CD8-positive, alpha-beta memory T cell (primary cell): ENCODE measurements at regions not wholly inside any gene's neighbourhood (a gene's known extent, or its start where the extent isn't known, plus 50 kb on each side); places are given as distances from the start of the nearest gene placed in this dataset.

Source experiments
- CTCF ChIA-PET: fragments of 350-600 bp; sonication (Branson Sonifier 250); formaldehyde crosslinking; loops from one replicate; lab custom pipeline; 2021; ENCODE audit warnings: antibody characterized with exemption; lab: Charles Lee
- POLR2A ChIA-PET: fragments of 350-600 bp; sonication (Branson Sonifier 250); formaldehyde crosslinking; loops from one replicate; lab custom pipeline; 2021; ENCODE audit warnings: antibody characterized with exemption; lab: Charles Lee
- DNase-seq, 5 donors: peaks; one replicate each; pipeline versions ENCODE4 v3.0.0 to v3.0.0-alpha.2; 2020 to 2022; ENCODE audit warnings: mixed read lengths in 1 of 5
- H3K27ac ChIP-seq: one replicate; pipeline ENCODE4 v1.7.0; 2013; ENCODE audit warnings: low read depth, mild to moderate bottlenecking, low read length, moderate library complexity
- H3K27me3 ChIP-seq: 2 replicates; pipeline ENCODE4 v1.7.0; 2013; ENCODE audit warnings: low read length, mild to moderate bottlenecking; ENCODE audit not compliant: insufficient read depth, poor library complexity, severe bottlenecking
- H3K36me3 ChIP-seq: 2 replicates; pipeline ENCODE4 v1.7.0; 2013; ENCODE audit warnings: mild to moderate bottlenecking, low read length, moderate library complexity; ENCODE audit not compliant: insufficient read depth
- H3K4me1 ChIP-seq: 2 replicates; pipeline ENCODE4 v1.7.0; 2013; ENCODE audit warnings: mild to moderate bottlenecking, low read length, moderate library complexity; ENCODE audit not compliant: insufficient read depth
- H3K4me3 ChIP-seq: 2 replicates; pipeline ENCODE4 v1.7.0; 2013; ENCODE audit warnings: mild to moderate bottlenecking, low read length
- H3K9me3 ChIP-seq: 2 replicates; pipeline ENCODE4 v1.7.0; 2013; ENCODE audit warnings: mild to moderate bottlenecking, low read length
- H3K27ac Mint-ChIP-seq, 8 donors: one replicate each; pipeline ENCODE4 v1.8.0; 2020 to 2021; ENCODE audit warnings: mixed read lengths in 8 of 8, mild to moderate bottlenecking in 6 of 8, inconsistent platforms in 3 of 8, moderate library complexity in 3 of 8
- H3K27me3 Mint-ChIP-seq, 2 donors: one replicate each; pipeline ENCODE4 v1.8.0; 2020 to 2021; ENCODE audit warnings: mixed read lengths in 2 of 2, mild to moderate bottlenecking in 1 of 2, moderate library complexity in 1 of 2
- H3K36me3 Mint-ChIP-seq, 3 donors: one replicate each; pipeline ENCODE4 v1.8.0; 2020 to 2021; ENCODE audit warnings: mixed read lengths in 3 of 3, inconsistent platforms in 1 of 3, mild to moderate bottlenecking in 1 of 3
- H3K4me1 Mint-ChIP-seq, 3 donors: one replicate each; pipeline ENCODE4 v1.8.0; 2020 to 2021; ENCODE audit warnings: mixed read lengths in 3 of 3, inconsistent platforms in 1 of 3, mild to moderate bottlenecking in 1 of 3
- H3K4me3 Mint-ChIP-seq, 7 donors: one replicate each; pipeline ENCODE4 v1.8.0; 2020 to 2021; ENCODE audit warnings: mixed read lengths in 7 of 7, mild to moderate bottlenecking in 6 of 7, moderate library complexity in 4 of 7, inconsistent platforms in 2 of 7
- H3K9me3 Mint-ChIP-seq, 5 donors: one replicate each; pipeline ENCODE4 v1.8.0; 2020 to 2022; ENCODE audit warnings: mixed read lengths in 5 of 5, mild to moderate bottlenecking in 3 of 5, moderate library complexity in 2 of 5, inconsistent platforms in 1 of 5

GRCh38 chr13:81722456-81722855 is 1381.5 kb upstream of the SPRY2 start:
- no peaks in the 10 kb centered on the region for H3K36me3 Mint-ChIP-seq
- peaks cover 0 to 36% (median 8%) of the 10 kb centered on the region in 5 donors for H3K9me3 Mint-ChIP-seq
- no peaks in the 10 kb centered on the region for H3K36me3 ChIP-seq
- no peak overlapping the region for H3K4me3 Mint-ChIP-seq
- H3K9me3 ChIP-seq = no peaks in the 10 kb centered on the region
- no peaks in the 10 kb centered on the region for H3K4me1 Mint-ChIP-seq
- H3K27ac ChIP-seq = no peak overlapping the region
- H3K27ac Mint-ChIP-seq = no peak overlapping the region
- ChIA-PET CTCF (no interaction called here), POLR2A (no interaction called here)
- DNase-seq = no peak
- H3K4me1 ChIP-seq = no peaks in the 10 kb centered on the region
- H3K4me3 ChIP-seq = no peak overlapping the region
- no peaks in the 10 kb centered on the region for H3K27me3 ChIP-seq
- H3K27me3 Mint-ChIP-seq = no peaks in the 10 kb centered on the region

- no peaks in the 10 kb centered on the region for H3K36me3 Mint-ChIP-seq
- CTCF ChIA-PET = no interaction called here
- H3K27me3 Mint-ChIP-seq = no peaks in the 10 kb centered on the region
- Histone ChIP-seq H3K27ac (no peak overlapping the region), H3K4me1 (no peaks in the 10 kb centered on the region), H3K27me3 (no peaks in the 10 kb centered on the region), H3K36me3 (no peaks in the 10 kb centered on the region), H3K4me3 (no peak overlapping the region), H3K9me3 (no peaks in the 10 kb centered on the region)
- H3K4me3 Mint-ChIP-seq = no peak overlapping the region
- H3K27ac Mint-ChIP-seq = no peak overlapping the region
- POLR2A ChIA-PET = no interaction called here
- H3K9me3 Mint-ChIP-seq = peaks cover 0 to 29% (median 4%) of the 10 kb centered on the region in 5 donors
- H3K4me1 Mint-ChIP-seq = no peaks in the 10 kb centered on the region
- no peak for DNase-seq
Observed at GRCh38 chr13:81721400-81721799, 1380.5 kb upstream of the SPRY2 start.

- Mint-ChIP-seq H3K4me3 (no peak overlapping the region), H3K4me1 (no peaks in the 10 kb centered on the region), H3K9me3 (peaks cover 3 to 13% (median 6%) of the 10 kb centered on the region in 5 donors), H3K27me3 (no peaks in the 10 kb centered on the region), H3K36me3 (no peaks in the 10 kb centered on the region), H3K27ac (no peak overlapping the region)
- Histone ChIP-seq H3K36me3 (no peaks in the 10 kb centered on the region), H3K27me3 (no peaks in the 10 kb centered on the region), H3K9me3 (no peaks in the 10 kb centered on the region), H3K4me3 (no peak overlapping the region), H3K27ac (no peak overlapping the region), H3K4me1 (no peaks in the 10 kb centered on the region)
- no peak for DNase-seq
- CTCF ChIA-PET = no interaction called here
- POLR2A ChIA-PET = no interaction called here
Observed at GRCh38 chr13:81714513-81714912, 1373.6 kb upstream of the SPRY2 start.

- H3K9me3 Mint-ChIP-seq = peaks cover 3 to 9% (median 5%) of the 10 kb centered on the region in 5 donors
- Histone ChIP-seq H3K4me3 (no peak overlapping the region), H3K27ac (no peak overlapping the region), H3K4me1 (no peaks in the 10 kb centered on the region), H3K9me3 (no peaks in the 10 kb centered on the region), H3K27me3 (no peaks in the 10 kb centered on the region), H3K36me3 (no peaks in the 10 kb centered on the region)
- peak in 1 of 5 donors; percentile 23 for DNase-seq
- POLR2A ChIA-PET = no interaction called here
- H3K36me3 Mint-ChIP-seq = no peaks in the 10 kb centered on the region
- CTCF ChIA-PET = no interaction called here
- H3K27me3 Mint-ChIP-seq = no peaks in the 10 kb centered on the region
- no peak overlapping the region for H3K4me3 Mint-ChIP-seq
- no peaks in the 10 kb centered on the region for H3K4me1 Mint-ChIP-seq
- H3K27ac Mint-ChIP-seq = no peak overlapping the region
Observed at GRCh38 chr13:81713201-81713600, 1372.3 kb upstream of the SPRY2 start.

GRCh38 chr13:81697826-81698225 is 1356.9 kb upstream of the SPRY2 start:
- no peaks in the 10 kb centered on the region for H3K36me3 ChIP-seq
- H3K9me3 Mint-ChIP-seq = peaks cover 2 to 33% (median 12%) of the 10 kb centered on the region in 5 donors
- H3K9me3 ChIP-seq = no peaks in the 10 kb centered on the region
- H3K27me3 Mint-ChIP-seq = no peaks in the 10 kb centered on the region
- H3K4me1 Mint-ChIP-seq = no peaks in the 10 kb centered on the region
- H3K27ac Mint-ChIP-seq = no peak overlapping the region
- no peak overlapping the region for H3K27ac ChIP-seq
- ChIA-PET POLR2A (no interaction called here), CTCF (no interaction called here)
- no peaks in the 10 kb centered on the region for H3K36me3 Mint-ChIP-seq
- no peaks in the 10 kb centered on the region for H3K4me1 ChIP-seq
- H3K4me3 ChIP-seq = no peak overlapping the region
- DNase-seq = no peak
- H3K4me3 Mint-ChIP-seq = no peak overlapping the region
- no peaks in the 10 kb centered on the region for H3K27me3 ChIP-seq

GRCh38 chr13:81686877-81687276 is 1346.0 kb upstream of the SPRY2 start:
- no peaks in the 10 kb centered on the region for H3K27me3 ChIP-seq
- no peaks in the 10 kb centered on the region for H3K36me3 ChIP-seq
- no peak for DNase-seq
- no peak overlapping the region for H3K27ac Mint-ChIP-seq
- no peaks in the 10 kb centered on the region for H3K9me3 ChIP-seq
- H3K9me3 Mint-ChIP-seq = peaks cover 0 to 31% (median 9%) of the 10 kb centered on the region in 5 donors
- POLR2A ChIA-PET = no interaction called here
- H3K4me1 Mint-ChIP-seq = no peaks in the 10 kb centered on the region
- no peaks in the 10 kb centered on the region for H3K4me1 ChIP-seq
- H3K27me3 Mint-ChIP-seq = no peaks in the 10 kb centered on the region
- no peaks in the 10 kb centered on the region for H3K36me3 Mint-ChIP-seq
- no peak overlapping the region for H3K4me3 ChIP-seq
- CTCF ChIA-PET = no interaction called here
- H3K27ac ChIP-seq = no peak overlapping the region
- no peak overlapping the region for H3K4me3 Mint-ChIP-seq

- H3K27me3 ChIP-seq = no peaks in the 10 kb centered on the region
- no peaks in the 10 kb centered on the region for H3K9me3 ChIP-seq
- no peaks in the 10 kb centered on the region for H3K4me1 ChIP-seq
- no peak overlapping the region for H3K27ac ChIP-seq
- no peak overlapping the region for H3K27ac Mint-ChIP-seq
- H3K9me3 Mint-ChIP-seq = peaks cover 0 to 44% (median 7%) of the 10 kb centered on the region in 5 donors
- H3K27me3 Mint-ChIP-seq = no peaks in the 10 kb centered on the region
- H3K36me3 ChIP-seq = no peaks in the 10 kb centered on the region
- no peak for DNase-seq
- H3K36me3 Mint-ChIP-seq = no peaks in the 10 kb centered on the region
- H3K4me3 ChIP-seq = no peak overlapping the region
- H3K4me1 Mint-ChIP-seq = no peaks in the 10 kb centered on the region
- POLR2A ChIA-PET = no interaction called here
- CTCF ChIA-PET = no interaction called here
- no peak overlapping the region for H3K4me3 Mint-ChIP-seq
Observed at GRCh38 chr13:81683521-81683920, 1342.6 kb upstream of the SPRY2 start.

GRCh38 chr13:81682081-81682630 is 1341.2 kb upstream of the SPRY2 start:
- POLR2A ChIA-PET = no interaction called here
- H3K27ac Mint-ChIP-seq = no peak overlapping the region
- no peaks in the 10 kb centered on the region for H3K27me3 ChIP-seq
- H3K36me3 ChIP-seq = no peaks in the 10 kb centered on the region
- H3K4me1 Mint-ChIP-seq = no peaks in the 10 kb centered on the region
- H3K4me3 ChIP-seq = no peak overlapping the region
- no peaks in the 10 kb centered on the region for H3K9me3 ChIP-seq
- H3K36me3 Mint-ChIP-seq = no peaks in the 10 kb centered on the region
- no peaks in the 10 kb centered on the region for H3K27me3 Mint-ChIP-seq
- H3K4me1 ChIP-seq = no peaks in the 10 kb centered on the region
- CTCF ChIA-PET = no interaction called here
- H3K4me3 Mint-ChIP-seq = no peak overlapping the region
- peaks cover 2 to 50% (median 7%) of the 10 kb centered on the region in 5 donors for H3K9me3 Mint-ChIP-seq
- no peak overlapping the region for H3K27ac ChIP-seq
- no peak for DNase-seq

- H3K4me1 Mint-ChIP-seq = no peaks in the 10 kb centered on the region
Observed at GRCh38 chr13:81677857-81678256, 1336.9 kb upstream of the SPRY2 start.

More at GRCh38 chr13:81677857-81678256, 1336.9 kb upstream of the SPRY2 start:
- no peak overlapping the region for H3K27ac Mint-ChIP-seq
- Histone ChIP-seq H3K9me3 (no peaks in the 10 kb centered on the region), H3K4me1 (no peaks in the 10 kb centered on the region), H3K4me3 (no peak overlapping the region), H3K27me3 (no peaks in the 10 kb centered on the region), H3K36me3 (no peaks in the 10 kb centered on the region), H3K27ac (no peak overlapping the region)
- POLR2A ChIA-PET = no interaction called here
- CTCF ChIA-PET = no interaction called here
- DNase-seq = no peak
- no peaks in the 10 kb centered on the region for H3K27me3 Mint-ChIP-seq
- H3K36me3 Mint-ChIP-seq = no peaks in the 10 kb centered on the region
- H3K9me3 Mint-ChIP-seq = peaks cover 2 to 44% (median 6%) of the 10 kb centered on the region in 5 donors
- H3K4me3 Mint-ChIP-seq = no peak overlapping the region
